ENCODE measurements at regions not wholly inside any gene's neighbourhood (a gene's known extent, or its start where the extent isn't known, plus 50 kb on each side); places are given as distances from the start of the nearest gene placed in this dataset.
"Not testable (repeated sequence)": the region's sequence is repeated elsewhere in the genome, so short reads cannot be mapped to it uniquely, and the experiment has no call there.

DNA sequence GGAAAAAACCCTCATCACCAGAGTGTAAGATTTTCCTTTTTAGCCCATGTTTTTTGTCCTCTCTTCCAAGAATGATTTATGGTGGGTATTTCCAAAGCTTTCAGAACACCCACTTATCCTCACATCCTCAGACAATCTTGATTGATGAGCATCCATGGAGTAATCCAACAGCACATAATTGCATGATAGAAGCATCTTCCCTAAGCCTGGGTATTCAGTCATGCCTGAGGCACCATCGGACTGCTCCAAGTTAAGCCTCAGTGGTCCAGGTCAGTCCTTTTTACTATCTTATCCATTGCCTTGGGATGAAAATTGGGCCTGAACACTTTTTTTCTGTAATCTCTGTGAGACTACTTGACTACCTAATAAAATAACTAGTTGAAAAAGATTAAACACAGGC, 676.0 kb upstream of the SEMA6D start:
- Histone ChIP-seq H3K36me3 (ENCODE audit: control insufficient read depth, low read length) (no peaks in the 10 kb centered on the region), H4K20me1 (ENCODE audit: control insufficient read depth, insufficient read depth, low read depth, low read length) (no peaks in the 10 kb centered on the region), H3K9me2 (replicated peaks; ENCODE audit: control insufficient read depth, low read length) (no peaks in the 10 kb centered on the region), H3K4me3 (ENCODE audit: low read length) (no peak overlapping the region), H3K4me2 (ENCODE audit: low read length) (no peak overlapping the region), H3K27ac (ENCODE audit: low read depth, low read length) (no peak overlapping the region), H3F3A (ENCODE audit: control insufficient read depth, insufficient read depth) (no peaks in the 10 kb centered on the region), H3K27me3 (ENCODE audit: control insufficient read depth, low read length) (no peaks in the 10 kb centered on the region), H3K9me3 (ENCODE audit: control insufficient read depth, insufficient read depth, low read length) (no peaks in the 10 kb centered on the region), H3K79me2 (ENCODE audit: control insufficient read depth, low read length) (no peaks in the 10 kb centered on the region), H3K4me1 (ENCODE audit: control insufficient read depth, low read length) (no peaks in the 10 kb centered on the region)
- TF ChIP-seq, protein P1, sequence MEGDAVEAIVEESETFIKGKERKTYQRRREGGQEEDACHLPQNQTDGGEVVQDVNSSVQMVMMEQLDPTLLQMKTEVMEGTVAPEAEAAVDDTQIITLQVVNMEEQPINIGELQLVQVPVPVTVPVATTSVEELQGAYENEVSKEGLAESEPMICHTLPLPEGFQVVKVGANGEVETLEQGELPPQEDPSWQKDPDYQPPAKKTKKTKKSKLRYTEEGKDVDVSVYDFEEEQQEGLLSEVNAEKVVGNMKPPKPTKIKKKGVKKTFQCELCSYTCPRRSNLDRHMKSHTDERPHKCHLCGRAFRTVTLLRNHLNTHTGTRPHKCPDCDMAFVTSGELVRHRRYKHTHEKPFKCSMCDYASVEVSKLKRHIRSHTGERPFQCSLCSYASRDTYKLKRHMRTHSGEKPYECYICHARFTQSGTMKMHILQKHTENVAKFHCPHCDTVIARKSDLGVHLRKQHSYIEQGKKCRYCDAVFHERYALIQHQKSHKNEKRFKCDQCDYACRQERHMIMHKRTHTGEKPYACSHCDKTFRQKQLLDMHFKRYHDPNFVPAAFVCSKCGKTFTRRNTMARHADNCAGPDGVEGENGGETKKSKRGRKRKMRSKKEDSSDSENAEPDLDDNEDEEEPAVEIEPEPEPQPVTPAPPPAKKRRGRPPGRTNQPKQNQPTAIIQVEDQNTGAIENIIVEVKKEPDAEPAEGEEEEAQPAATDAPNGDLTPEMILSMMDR (IDR thresholded peaks at IDR 0.05; ENCODE audit: low read depth, low read length, poor library complexity, severe bottlenecking), result no peak
- no peak for TF ChIP-seq EZH2phosphoT487 (IDR thresholded peaks at IDR 0.05; ENCODE audit: borderline replicate concordance, low read length)

DNA sequence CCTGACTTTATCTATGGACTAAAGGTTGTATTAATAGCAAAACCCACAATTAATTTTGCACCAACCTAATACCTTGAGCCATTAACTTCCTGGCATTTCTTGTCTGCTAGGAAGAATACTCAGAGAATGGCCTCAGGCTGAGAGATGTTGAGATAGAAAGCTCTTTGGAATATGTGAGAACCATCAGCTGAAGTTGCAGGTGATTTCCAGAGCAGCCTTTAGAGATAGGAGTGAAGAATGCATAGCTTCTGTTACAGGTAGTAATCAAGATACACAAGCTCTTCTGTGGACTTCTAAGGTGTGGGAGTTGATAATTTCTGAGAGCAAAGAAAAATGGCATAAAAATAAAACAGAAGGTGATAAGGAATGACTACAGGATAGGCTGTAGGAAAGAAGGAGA, 669.3 kb upstream of the SEMA6D start:
- H3F3A ChIP-seq (ENCODE audit: control insufficient read depth, insufficient read depth); H3K4me3 ChIP-seq (ENCODE audit: low read length); H4K20me1 ChIP-seq (ENCODE audit: control insufficient read depth, insufficient read depth, low read depth, low read length); H3K4me2 ChIP-seq (ENCODE audit: low read length); H3K27me3 ChIP-seq (ENCODE audit: control insufficient read depth, low read length); H3K9me3 ChIP-seq (ENCODE audit: control insufficient read depth, insufficient read depth, low read length); H3K9me2 ChIP-seq (replicated peaks; ENCODE audit: control insufficient read depth, low read length); H3K27ac ChIP-seq (ENCODE audit: low read depth, low read length); H3K36me3 ChIP-seq (ENCODE audit: control insufficient read depth, low read length); H3K79me2 ChIP-seq (ENCODE audit: control insufficient read depth, low read length); H3K4me1 ChIP-seq (ENCODE audit: control insufficient read depth, low read length): not testable (repeated sequence)

DNA sequence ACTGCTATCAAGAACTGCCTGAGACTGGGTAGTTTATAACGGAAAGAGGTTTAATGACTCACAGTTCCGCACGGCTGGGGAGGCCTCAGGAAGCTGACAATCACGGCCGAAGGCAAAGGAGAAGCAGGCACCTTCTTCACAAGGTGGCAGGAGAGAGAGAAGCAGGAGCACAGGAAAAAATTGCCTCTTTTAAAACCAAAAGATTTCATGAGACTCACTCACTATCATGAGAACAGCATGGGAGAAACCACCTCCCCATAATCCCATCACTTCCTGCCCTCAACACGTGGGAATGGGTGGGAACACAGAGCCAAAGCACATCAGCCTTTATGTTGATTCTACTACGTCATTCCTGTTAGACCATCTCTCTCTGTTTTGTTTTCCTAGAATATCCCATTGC, 650.9 kb upstream of the SEMA6D start:
- Histone ChIP-seq H3K4me2 (ENCODE audit: low read length) (no peak overlapping the region), H3K4me1 (ENCODE audit: control insufficient read depth, low read length) (no peaks in the 10 kb centered on the region), H3K27me3 (ENCODE audit: control insufficient read depth, low read length) (no peaks in the 10 kb centered on the region), H3K79me2 (ENCODE audit: control insufficient read depth, low read length) (no peaks in the 10 kb centered on the region), H3K27ac (ENCODE audit: low read depth, low read length) (no peak overlapping the region), H3F3A (ENCODE audit: control insufficient read depth, insufficient read depth) (no peaks in the 10 kb centered on the region), H3K9me2 (replicated peaks; ENCODE audit: control insufficient read depth, low read length) (no peaks in the 10 kb centered on the region), H3K9me3 (ENCODE audit: control insufficient read depth, insufficient read depth, low read length) (no peaks in the 10 kb centered on the region), H3K36me3 (ENCODE audit: control insufficient read depth, low read length) (no peaks in the 10 kb centered on the region), H3K4me3 (ENCODE audit: low read length) (no peak overlapping the region), H4K20me1 (ENCODE audit: control insufficient read depth, insufficient read depth, low read depth, low read length) (no peaks in the 10 kb centered on the region)
- no peak for TF ChIP-seq EZH2phosphoT487 (IDR thresholded peaks at IDR 0.05; ENCODE audit: borderline replicate concordance, low read length)
- TF ChIP-seq, protein P1 (IDR thresholded peaks at IDR 0.05; ENCODE audit: low read depth, low read length, poor library complexity, severe bottlenecking), result no peak

DNA sequence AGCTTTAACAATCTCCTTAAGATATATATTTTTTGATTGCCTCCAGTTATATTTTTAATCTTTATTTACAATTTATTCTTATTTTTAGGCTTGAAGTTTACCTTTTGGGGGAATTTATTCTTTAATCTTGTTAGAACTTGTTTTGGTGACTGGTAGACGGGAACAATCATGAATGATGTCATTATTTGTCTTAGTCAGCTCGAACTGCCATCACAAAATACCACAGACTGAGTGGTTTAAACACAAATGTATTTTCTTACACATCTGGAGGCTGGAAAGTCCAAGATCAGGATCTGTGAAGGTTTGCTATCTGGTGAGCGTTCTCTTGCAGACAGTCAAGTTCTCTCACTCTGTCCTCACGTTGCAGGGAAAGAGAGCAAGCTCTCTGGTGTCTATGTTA, 639.5 kb upstream of the SEMA6D start:
- H3K4me1 ChIP-seq (ENCODE audit: control insufficient read depth, low read length); H3K9me2 ChIP-seq (replicated peaks; ENCODE audit: control insufficient read depth, low read length); H3K27ac ChIP-seq (ENCODE audit: low read depth, low read length); H3K79me2 ChIP-seq (ENCODE audit: control insufficient read depth, low read length); H3F3A ChIP-seq (ENCODE audit: control insufficient read depth, insufficient read depth); H4K20me1 ChIP-seq (ENCODE audit: control insufficient read depth, insufficient read depth, low read depth, low read length); H3K9me3 ChIP-seq (ENCODE audit: control insufficient read depth, insufficient read depth, low read length); H3K4me2 ChIP-seq (ENCODE audit: low read length); H3K36me3 ChIP-seq (ENCODE audit: control insufficient read depth, low read length); H3K27me3 ChIP-seq (ENCODE audit: control insufficient read depth, low read length); H3K4me3 ChIP-seq (ENCODE audit: low read length): not testable (repeated sequence)
